Breast epithelium (tissue), 4 donors: ENCODE measurements at regions not wholly inside any gene's neighbourhood (a gene's known extent, or its start where the extent isn't known, plus 50 kb on each side); places are given as distances from the start of the nearest gene placed in this dataset.
"Not testable (repeated sequence)": the region's sequence is repeated elsewhere in the genome, so short reads cannot be mapped to it uniquely, and the experiment has no call there.

Experiments
- DNase-seq, 2 donors: peaks; one replicate each; pipeline ENCODE4 v3.0.0-alpha.2; 2019; ENCODE audit warnings: low spot score in 2 of 2
- H3K27ac ChIP-seq, 2 donors: fragments of 200-600 bp; sonication (generic) in 1 of 2; one replicate each; pipeline ENCODE4 v1.5.1; 2016 to 2019; ENCODE audit warnings: mild to moderate bottlenecking in 1 of 2
- H3K27me3 ChIP-seq, 2 donors: fragments of 200-600 bp; sonication (generic) in 1 of 2; one replicate each; pipeline versions ENCODE4 v1.5.1 to v1.6.0; 2017 to 2019; ENCODE audit warnings: control low read depth in 1 of 2, mild to moderate bottlenecking in 1 of 2
- H3K36me3 ChIP-seq: fragments of 200-600 bp; one replicate; pipeline ENCODE4 v1.5.1; 2019
- H3K4me1 ChIP-seq, 2 donors: fragments of 200-600 bp; sonication (generic); one replicate each; pipeline ENCODE4 v1.5.1; 2016 to 2019; ENCODE audit warnings: control low read depth in 1 of 2
- H3K4me3 ChIP-seq, 3 donors: fragments of 200-600 bp; sonication (generic); 1 replicate in 2 of 3; 2 replicates in 1 of 3; pipeline ENCODE4 v1.5.1; 2016 to 2019; ENCODE audit warnings: mild to moderate bottlenecking in 3 of 3, moderate library complexity in 2 of 3
- H3K9me3 ChIP-seq, 2 donors: fragments of 200-600 bp; sonication (generic) in 1 of 2; one replicate each; pipeline ENCODE4 v1.5.1; 2016 to 2019; ENCODE audit warnings: control low read depth in 1 of 2
- CTCF ChIP-seq, 3 donors: fragments of 450-650 bp; IDR thresholded peaks; one replicate each; pipeline ENCODE4 v1.5.1; 2016 to 2017; ENCODE audit warnings: antibody characterized with exemption in 3 of 3, mild to moderate bottlenecking in 3 of 3, moderate library complexity in 3 of 3
- POLR2A ChIP-seq: fragments of 450-650 bp; IDR thresholded peaks from one replicate; pipeline ENCODE4 v1.6.1; 2016; ENCODE audit warnings: antibody characterized with exemption, mild to moderate bottlenecking, moderate library complexity
- POLR2AphosphoS5 ChIP-seq, 3 donors: sonication (generic); formaldehyde crosslinking; IDR thresholded peaks; one replicate each; pipeline ENCODE4 v1.6.1; 2017; ENCODE audit warnings: antibody characterized with exemption in 3 of 3
- intact Hi-C: fragments of 100-400 bp; cut with DNase I; formaldehyde crosslinking; loops from one replicate; pipeline ENCODE4 v1.15.1; 2023; ENCODE audit warnings: low total_unique reads

- Histone ChIP-seq H3K36me3 (no peaks in the 10 kb centered on the region), H3K9me3 (peaks cover 0 to 3% of the 10 kb centered on the region in 2 donors), H3K27me3 (no peaks in the 10 kb centered on the region), H3K27ac (no peak overlapping the region), H3K4me3 (no peak overlapping the region), H3K4me1 (no peaks in the 10 kb centered on the region)
- DNase-seq: no peak
- TF ChIP-seq CTCF (IDR thresholded peaks at IDR 0.05): no peak
- no peak for TF ChIP-seq POLR2A
- TF ChIP-seq POLR2AphosphoS5 (IDR thresholded peaks at IDR 0.05): no peak
- intact Hi-C loops: no loop called here
These were observed 463.9 kb upstream of the JARID2 start for GRCh38 chr6:14781772-14782525.

GRCh38 chr6:14782921-14783464 lies 462.9 kb upstream of the JARID2 start:
- intact Hi-C loops, H3K4me3 ChIP-seq, H3K36me3 ChIP-seq, H3K9me3 ChIP-seq, DNase-seq, H3K27me3 ChIP-seq, H3K4me1 ChIP-seq, H3K27ac ChIP-seq: not testable (repeated sequence)

GRCh38 chr6:14783594-14783993 lies 462.3 kb upstream of the JARID2 start:
- no peaks in the 10 kb centered on the region for H3K4me1 ChIP-seq
- no peak overlapping the region for H3K4me3 ChIP-seq
- intact Hi-C loops: no loop called here
- H3K9me3 ChIP-seq: peaks cover 0 to 3% of the 10 kb centered on the region in 2 donors
- H3K27me3 ChIP-seq: no peaks in the 10 kb centered on the region
- TF ChIP-seq CTCF (IDR thresholded peaks at IDR 0.05): no peak
- TF ChIP-seq POLR2AphosphoS5 (IDR thresholded peaks at IDR 0.05): no peak
- TF ChIP-seq POLR2A: no peak
- H3K27ac ChIP-seq: no peak overlapping the region
- DNase-seq: no peak
- no peaks in the 10 kb centered on the region for H3K36me3 ChIP-seq

GRCh38 chr6:14784596-14785492 lies 461.0 kb upstream of the JARID2 start:
- H3K36me3 ChIP-seq: no peaks in the 10 kb centered on the region
- no peak for TF ChIP-seq CTCF (IDR thresholded peaks at IDR 0.05)
- no peak for TF ChIP-seq POLR2A
- TF ChIP-seq POLR2AphosphoS5 (IDR thresholded peaks at IDR 0.05): no peak
- no peaks in the 10 kb centered on the region for H3K27me3 ChIP-seq
- H3K27ac ChIP-seq: no peak overlapping the region
- H3K9me3 ChIP-seq: peaks cover 0 to 3% of the 10 kb centered on the region in 2 donors
- no peaks in the 10 kb centered on the region for H3K4me1 ChIP-seq
- DNase-seq: no peak
- intact Hi-C loops: no loop called here
- no peak overlapping the region for H3K4me3 ChIP-seq

GRCh38 chr6:14785493-14785790 lies 460.4 kb upstream of the JARID2 start:
- intact Hi-C loops: no loop called here
- Histone ChIP-seq H3K27ac (no peak overlapping the region), H3K4me3 (no peak overlapping the region), H3K27me3 (no peaks in the 10 kb centered on the region), H3K36me3 (no peaks in the 10 kb centered on the region), H3K9me3 (peaks cover 0 to 3% of the 10 kb centered on the region in 2 donors), H3K4me1 (no peaks in the 10 kb centered on the region)
- no peak for TF ChIP-seq POLR2A
- no peak for TF ChIP-seq POLR2AphosphoS5 (IDR thresholded peaks at IDR 0.05)
- no peak for TF ChIP-seq CTCF (IDR thresholded peaks at IDR 0.05)
- DNase-seq: no peak
